ENCODE measurements at regions not wholly inside any gene's neighbourhood (a gene's known extent, or its start where the extent isn't known, plus 50 kb on each side); places are given as distances from the start of the nearest gene placed in this dataset.

DNA sequence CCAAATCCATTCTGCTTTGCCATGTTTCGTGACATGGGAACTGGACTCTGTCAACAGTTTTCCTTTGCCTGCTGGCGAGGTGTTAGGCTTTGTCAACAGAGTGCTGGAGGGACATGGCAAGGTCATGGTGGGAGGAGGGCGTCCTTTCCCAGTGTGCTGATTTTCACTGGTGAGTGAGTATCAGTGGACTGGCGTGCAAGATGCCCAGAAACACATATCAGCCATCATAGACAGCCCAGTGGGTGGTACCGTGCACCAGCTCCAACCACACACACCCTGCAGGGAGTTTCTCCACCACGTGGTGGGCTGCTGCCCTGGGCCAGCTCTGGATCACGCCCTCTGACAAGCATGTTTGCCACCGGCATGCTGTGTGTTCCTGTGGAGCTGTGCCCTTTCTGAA, 50.0 kb upstream of the ABL1 start:
- Histone ChIP-seq H3K36me3 (ENCODE audit: low read depth) (no peaks in the 10 kb centered on the region), H3K9me3 (peaks cover 10% of the 10 kb centered on the region), H3K4me3 (no peak overlapping the region), H3K4me1 (ENCODE audit: low read depth) (no peaks in the 10 kb centered on the region)
- TF ChIP-seq CTCF (IDR thresholded peaks at IDR 0.05): no peak
- ATAC-seq: no peak
- intact Hi-C loops (cut with DNase I, micrococcal nuclease): no loop called here
- no peak for DNase-seq
